ENCODE measurements at regions not wholly inside any gene's neighbourhood (a gene's known extent, or its start where the extent isn't known, plus 50 kb on each side); places are given as distances from the start of the nearest gene placed in this dataset.

- Histone ChIP-seq H3K4me1 (replicated peaks in 1 of 2; ENCODE audit: control insufficient read depth in 2 of 2, insufficient read depth in 2 of 2, low read length in 2 of 2) (no peaks in the 10 kb centered on the region), H3K27me3 (ENCODE audit: control insufficient read depth in 2 of 2, insufficient read depth in 2 of 2, low read length in 2 of 2) (no peaks in the 10 kb centered on the region), H2AFZ (ENCODE audit: low read depth, low read length) (no peak overlapping the region), H3K4me2 (ENCODE audit: insufficient read depth, low read length) (no peak overlapping the region), H4K20me1 (replicated peaks; ENCODE audit: control insufficient read depth, insufficient read depth, low read length) (no peaks in the 10 kb centered on the region), H3K36me3 (ENCODE audit: control insufficient read depth, insufficient read depth, low read length) (no peaks in the 10 kb centered on the region), H3K79me2 (ENCODE audit: control insufficient read depth, insufficient read depth, low read length) (no peaks in the 10 kb centered on the region), H3K9me1 (ENCODE audit: control insufficient read depth, insufficient read depth, low read length) (no peaks in the 10 kb centered on the region), H3K4me3 (no peak overlapping the region), H3K27ac (ENCODE audit: extremely low read depth, low read depth, low read length) (no peak overlapping the region), H3K9me3 (replicated peaks; ENCODE audit: control insufficient read depth, insufficient read depth, low read depth, low read length) (no peaks in the 10 kb centered on the region; the same call in 1 of the 2 replicates), H3K9ac (ENCODE audit: insufficient read depth in 1 of 2, low read depth in 2 of 2, low read length in 2 of 2) (no peak overlapping the region)
- ATAC-seq (no peak), DNase-seq (ENCODE audit: extremely low read depth in 1 of 4, low spot score in 3 of 4) (no peak), FAIRE-seq (no peak)
- CTCF ChIA-PET (ENCODE audit: low intra/inter-chr PET ratio) = no interaction called here
- TF ChIP-seq ZNF316 (IDR thresholded peaks at IDR 0.05) (no peak), ZNF507 (tag; conservative IDR thresholded peaks at IDR 0.05) (no peak), ZNF778 (CRISPR knock-in tag; IDR thresholded peaks at IDR 0.05) (no peak), TRIM28 (IDR thresholded peaks at IDR 0.05) (no peak), SP2 (IDR thresholded peaks at IDR 0.05; ENCODE audit: extremely low read depth, low read depth, low read length, poor library complexity, severe bottlenecking) (no peak)
- WGBS (ENCODE audit: insufficient coverage, low coverage, missing lambda C conversion rate) = 3% methylated on average over 3 of the region's 3 CpGs
- intact Hi-C loops (cut with micrococcal nuclease) (no loop called here), in situ Hi-C loops (cut with MboI) (no loop called here)
- no TSS peak for BruUV-seq (replicated peaks)
- POLR2A ChIA-PET = no interaction called here
Observed at GRCh38 chr15:93762036-93762435, 469.3 kb upstream of the MCTP2 start.

- ATAC-seq (no peak), DNase-seq (ENCODE audit: extremely low read depth in 1 of 4, low spot score in 3 of 4) (no peak), FAIRE-seq (no peak)
- POLR2A ChIA-PET = no interaction called here
- BruUV-seq (replicated peaks) = no TSS peak
- intact Hi-C loops (cut with micrococcal nuclease) (no loop called here), in situ Hi-C loops (cut with MboI) (no loop called here)
- no peak overlapping the region for H3K4me2 ChIP-seq (ENCODE audit: insufficient read depth, low read length)
- no peaks in the 10 kb centered on the region; the same call in 1 of the 2 replicates for H3K9me3 ChIP-seq (replicated peaks; ENCODE audit: control insufficient read depth, insufficient read depth, low read depth, low read length)
- H3K79me2 ChIP-seq (ENCODE audit: control insufficient read depth, insufficient read depth, low read length) = no peaks in the 10 kb centered on the region
- CTCF ChIA-PET (ENCODE audit: low intra/inter-chr PET ratio) = no interaction called here
- no peak overlapping the region for H2AFZ ChIP-seq (ENCODE audit: low read depth, low read length)
- no peak overlapping the region for H3K4me3 ChIP-seq
- H3K9me1 ChIP-seq (ENCODE audit: control insufficient read depth, insufficient read depth, low read length) = no peaks in the 10 kb centered on the region
- H3K36me3 ChIP-seq (ENCODE audit: control insufficient read depth, insufficient read depth, low read length) = no peaks in the 10 kb centered on the region
- no peaks in the 10 kb centered on the region for H4K20me1 ChIP-seq (replicated peaks; ENCODE audit: control insufficient read depth, insufficient read depth, low read length)
- no peaks in the 10 kb centered on the region for H3K27me3 ChIP-seq (ENCODE audit: control insufficient read depth in 2 of 2, insufficient read depth in 2 of 2, low read length in 2 of 2)
- WGBS (ENCODE audit: insufficient coverage, low coverage, missing lambda C conversion rate) = 0% methylated on average over 3 of the region's 3 CpGs
- H3K27ac ChIP-seq (ENCODE audit: extremely low read depth, low read depth, low read length) = no peak overlapping the region
- H3K4me1 ChIP-seq (replicated peaks in 1 of 2; ENCODE audit: control insufficient read depth in 2 of 2, insufficient read depth in 2 of 2, low read length in 2 of 2) = no peaks in the 10 kb centered on the region
- TF ChIP-seq HNRNPUL1 (IDR thresholded peaks at IDR 0.05; ENCODE audit: low read length) (no peak), FOXO4 (CRISPR knock-in tag; IDR thresholded peaks at IDR 0.05) (no peak), RAD51 (IDR thresholded peaks at IDR 0.05; ENCODE audit: borderline replicate concordance, low read depth) (no peak), KDM2B (CRISPR knock-in tag; IDR thresholded peaks at IDR 0.05) (no peak), U2AF2 (optimal IDR thresholded peaks at IDR 0.05; ENCODE audit: low read depth, low read length) (no peak), CAMTA2 (CRISPR knock-in tag; conservative IDR thresholded peaks at IDR 0.05) (no peak), GTF2F1 (IDR thresholded peaks at IDR 0.05; ENCODE audit: low read depth, low read length) (no peak), PCBP1 (IDR thresholded peaks at IDR 0.05; ENCODE audit: low read depth, low read length, poor library complexity, severe bottlenecking) (no peak), ZBTB1 (CRISPR knock-in tag; IDR thresholded peaks at IDR 0.05; ENCODE audit: borderline replicate concordance, low read depth) (no peak)
- no peak overlapping the region for H3K9ac ChIP-seq (ENCODE audit: insufficient read depth in 1 of 2, low read depth in 2 of 2, low read length in 2 of 2)
Observed at GRCh38 chr15:93759629-93760028, 471.7 kb upstream of the MCTP2 start.

All from K562 (cell line).